HCT116 (cell line): ENCODE measurements at regions not wholly inside any gene's neighbourhood (a gene's known extent, or its start where the extent isn't known, plus 50 kb on each side); places are given as distances from the start of the nearest gene placed in this dataset.
"Not testable (repeated sequence)": the region's sequence is repeated elsewhere in the genome, so short reads cannot be mapped to it uniquely, and the experiment has no call there.

Experiments used
- ATAC-seq: fragments of 200-7000 bp; cut with Tn5 transposase; 2 replicates; pipeline ENCODE4 v1.9.1; 2020; ENCODE audit warnings: mild to moderate bottlenecking, moderate library complexity
- BruUV-seq: library from RNA; stranded (reverse); fragments of 400-500 nt; replicated peaks from 2 replicates; lab custom pipeline; 2021; lab: Mats Ljungman, UMichigan
- CTCF ChIA-PET: fragments of 300-600 bp; sonication (Branson Sonifier 250); formaldehyde crosslinking; loops from one replicate; lab custom pipeline; 2021; ENCODE audit warnings: antibody characterized with exemption; lab: Charles Lee
- POLR2A ChIA-PET: fragments of 300-600, 350-600 bp; sonication (Branson Sonifier 250); formaldehyde crosslinking; loops from one replicate; lab custom pipeline; 2021; ENCODE audit warnings: antibody characterized with exemption; lab: Charles Lee
- RAD21 ChIA-PET, 2 experiments: fragments of 300-600 bp; sonication (Branson Sonifier 250); formaldehyde crosslinking; loops; one replicate each; lab custom pipeline; 2023; ENCODE audit warnings: low total read pairs in 2 of 2; ENCODE audit not compliant: uncharacterized antibody in 2 of 2, unreplicated experiment in 2 of 2, low non-redundant PET in 1 of 2; lab: Charles Lee
- DNase-seq: peaks from one replicate; pipeline ENCODE4 v3.0.0-alpha.2; 2010; ENCODE audit warnings: low read depth, low spot score
- H2AFZ ChIP-seq: fragments of 200-600 bp; shearing (Covaris generic), sonication (generic); 2 replicates; pipeline ENCODE4 v1.6.1; 2017; ENCODE audit warnings: low read depth, mixed run types, mixed read lengths, antibody characterized with exemption, low read length; ENCODE audit not compliant: poor library complexity, severe bottlenecking
- H3K27ac ChIP-seq: 2 replicates; pipeline ENCODE4 v1.5.1; 2012; ENCODE audit warnings: low read depth, low read length
- H3K27me3 ChIP-seq: fragments of 200-600 bp; sonication (generic); 2 replicates; pipeline ENCODE4 v1.6.1; 2016; ENCODE audit warnings: mixed run types, low read length, mixed read lengths; ENCODE audit not compliant: insufficient read depth
- H3K36me3 ChIP-seq, 2 experiments: fragments of 200-500 bp in 1 of 2; fragments of 200-600 bp in 1 of 2; sonication (Bioruptor generic) in 1 of 2; sonication (generic) in 1 of 2; 2 replicates each; pipeline versions ENCODE4 v1.5.1 to v1.6.1; 2014 to 2016; ENCODE audit warnings: low read length in 2 of 2, inconsistent platforms in 1 of 2, mixed read lengths in 1 of 2, mixed run types in 1 of 2; ENCODE audit not compliant: insufficient read depth in 2 of 2, control insufficient read depth in 1 of 2
- H3K4me1 ChIP-seq, 2 experiments: fragments of 200-600 bp in 1 of 2; sonication (generic) in 1 of 2; 2 replicates each; pipeline versions ENCODE4 v1.5.1 to v1.6.1; 2012 to 2017; ENCODE audit warnings: low read length in 2 of 2, inconsistent platforms in 1 of 2, mild to moderate bottlenecking in 1 of 2, mixed read lengths in 1 of 2, mixed run types in 1 of 2, moderate library complexity in 1 of 2; ENCODE audit not compliant: insufficient read depth in 2 of 2, control insufficient read depth in 1 of 2
- H3K4me2 ChIP-seq: fragments of 200-600 bp; sonication (generic); 2 replicates; pipeline ENCODE4 v1.6.1; 2017; ENCODE audit warnings: mixed run types, low read length, mixed read lengths
- H3K4me3 ChIP-seq, 2 experiments: fragments of 200-600 bp in 1 of 2; sonication (generic) in 1 of 2; replicated peaks in 1 of 2; 2 replicates each; pipeline ENCODE4 v1.5.1; 2011 to 2016; ENCODE audit warnings: low read length in 2 of 2, control low read depth in 1 of 2, low read depth in 1 of 2, mild to moderate bottlenecking in 1 of 2, mixed read lengths in 1 of 2, mixed run types in 1 of 2
- H3K79me2 ChIP-seq: fragments of 200-600 bp; sonication (generic); 2 replicates; pipeline ENCODE4 v1.6.1; 2017; ENCODE audit warnings: mild to moderate bottlenecking, mixed run types, low read length, moderate library complexity, mixed read lengths; ENCODE audit not compliant: insufficient read depth
- H3K9ac ChIP-seq: fragments of 200-600 bp; sonication (generic); 2 replicates; pipeline ENCODE4 v1.6.1; 2016; ENCODE audit warnings: low read length, mixed read lengths
- H3K9me2 ChIP-seq: fragments of 200-600 bp; sonication (generic), shearing (Covaris generic); 2 replicates; pipeline ENCODE4 v1.6.1; 2017; ENCODE audit warnings: mixed run types, mild to moderate bottlenecking, moderate library complexity; ENCODE audit not compliant: insufficient read depth
- H3K9me3 ChIP-seq, 2 experiments: fragments of 200-500 bp in 1 of 2; fragments of 200-600 bp in 1 of 2; sonication (Bioruptor generic) in 1 of 2; sonication (generic) in 1 of 2; 2 replicates each; pipeline ENCODE4 v1.6.1; 2014 to 2017; ENCODE audit warnings: low read length in 2 of 2, mixed read lengths in 2 of 2, inconsistent platforms in 1 of 2, low read depth in 1 of 2, mild to moderate bottlenecking in 1 of 2, mixed run types in 1 of 2, moderate library complexity in 1 of 2; ENCODE audit not compliant: control insufficient read depth in 1 of 2, insufficient read depth in 1 of 2
- H4K20me1 ChIP-seq: fragments of 200-600 bp; sonication (generic), shearing (Covaris generic); 2 replicates; pipeline ENCODE4 v1.6.1; 2017; ENCODE audit warnings: mixed run types, mild to moderate bottlenecking, moderate library complexity; ENCODE audit not compliant: insufficient read depth
- ELF1 ChIP-seq: IDR thresholded peaks from 2 replicates; pipeline ENCODE4 v1.6.1; 2012; ENCODE audit warnings: low read depth, borderline replicate concordance
- JUND ChIP-seq: IDR thresholded peaks from 2 replicates; pipeline ENCODE4 v1.6.1; 2012
- SRF ChIP-seq: IDR thresholded peaks from 2 replicates; pipeline ENCODE4 v1.6.1; 2012; ENCODE audit warnings: low read depth
- TCF7L2 ChIP-seq: IDR thresholded peaks from 2 replicates; pipeline ENCODE4 v1.7.0; 2011; ENCODE audit warnings: borderline replicate concordance, inconsistent platforms; ENCODE audit not compliant: insufficient read depth, insufficient read length; ENCODE audit errors: extremely low read depth
- YY1 ChIP-seq: IDR thresholded peaks from 2 replicates; pipeline ENCODE4 v1.6.1; 2011; ENCODE audit warnings: low read length, low read depth, moderate library complexity, mild to moderate bottlenecking; ENCODE audit not compliant: insufficient replicate concordance; ENCODE audit errors: extremely low read depth
- ZNF274 ChIP-seq: fragments of 200-500 bp; sonication (Bioruptor generic); IDR thresholded peaks from 2 replicates; pipeline ENCODE4 v1.6.1; 2014; ENCODE audit warnings: mild to moderate bottlenecking, low read depth, low read length, inconsistent platforms
- intact Hi-C: fragments of 100-400 bp; cut with micrococcal nuclease; formaldehyde crosslinking; loops from 2 replicates; pipeline ENCODE4 v1.10.0; 2022

- intact Hi-C loops, result no loop called here
- Histone ChIP-seq H3K9me2 (no peaks in the 10 kb centered on the region), H3K4me3 (no peak overlapping the region), H3K36me3 (no peaks in the 10 kb centered on the region), H3K27ac (no peak overlapping the region; the same call in 1 of the 2 replicates), H3K27me3 (no peaks in the 10 kb centered on the region), H3K4me2 (peak overlapping the region; percentile 40), H3K4me1 (peaks cover 11 to 16% of the 10 kb centered on the region in 2 experiments), H4K20me1 (no peaks in the 10 kb centered on the region), H2AFZ (peak overlapping the region; percentile 41), H3K9me3 (no peaks in the 10 kb centered on the region), H3K9ac (no peak overlapping the region), H3K79me2 (no peaks in the 10 kb centered on the region)
- no peak for TF ChIP-seq ELF1
- TF ChIP-seq SRF, result no peak
- TF ChIP-seq TCF7L2, result no peak
- TF ChIP-seq JUND, result peak; percentile 37; the same call in 1 of the 2 replicates
- no peak for TF ChIP-seq YY1
- no peak for TF ChIP-seq ZNF274
- BruUV-seq, result no TSS peak
- POLR2A ChIA-PET, result interaction anchor here (0.7 to 1.1 kb wide), 2 partner anchors 9 to 50 kb away, joined by 3 read pairs; no protein-coding TSS in a partner anchor
- CTCF ChIA-PET, result no interaction called here
- no peak for DNase-seq
- ATAC-seq, result peak; percentile 92
- RAD21 ChIA-PET, result interaction anchor here in 1 of 2 experiments (1.1 kb wide), 1 partner anchor 8 kb away, joined by 3 read pairs; no protein-coding TSS in a partner anchor
Observed at GRCh38 chr14:55794655-55795595, 214.9 kb downstream of the KTN1 start.

- POLR2A ChIA-PET, H3K27ac ChIP-seq, H3K9me3 ChIP-seq, CTCF ChIA-PET, H3K27me3 ChIP-seq, H3K9ac ChIP-seq, H4K20me1 ChIP-seq, H3K9me2 ChIP-seq, H3K4me3 ChIP-seq, DNase-seq, intact Hi-C loops, RAD21 ChIA-PET, H3K79me2 ChIP-seq, BruUV-seq, ATAC-seq, H3K4me2 ChIP-seq, H3K36me3 ChIP-seq, H2AFZ ChIP-seq: not testable (repeated sequence)
- peaks cover 11 to 31% of the 10 kb centered on the region in 2 experiments for H3K4me1 ChIP-seq
Observed at GRCh38 chr14:55796513-55796912, 216.5 kb downstream of the KTN1 start.
